SK-N-DZ (cell line): ENCODE measurements at regions not wholly inside any gene's neighbourhood (a gene's known extent, or its start where the extent isn't known, plus 50 kb on each side); places are given as distances from the start of the nearest gene placed in this dataset.
"Not testable (repeated sequence)": the region's sequence is repeated elsewhere in the genome, so short reads cannot be mapped to it uniquely, and the experiment has no call there.

Experiments used
- DNase-seq: peaks from one replicate; pipeline ENCODE4 v3.0.0-alpha.2; 2015; ENCODE audit warnings: low spot score

- DNase-seq = not testable (repeated sequence)
Measured at GRCh38 chr20:53721445-53721963, 127.9 kb upstream of the ZNF217 start.

- not testable (repeated sequence) for DNase-seq
Measured at GRCh38 chr20:53719171-53719803, 125.6 kb upstream of the ZNF217 start.

DNA sequence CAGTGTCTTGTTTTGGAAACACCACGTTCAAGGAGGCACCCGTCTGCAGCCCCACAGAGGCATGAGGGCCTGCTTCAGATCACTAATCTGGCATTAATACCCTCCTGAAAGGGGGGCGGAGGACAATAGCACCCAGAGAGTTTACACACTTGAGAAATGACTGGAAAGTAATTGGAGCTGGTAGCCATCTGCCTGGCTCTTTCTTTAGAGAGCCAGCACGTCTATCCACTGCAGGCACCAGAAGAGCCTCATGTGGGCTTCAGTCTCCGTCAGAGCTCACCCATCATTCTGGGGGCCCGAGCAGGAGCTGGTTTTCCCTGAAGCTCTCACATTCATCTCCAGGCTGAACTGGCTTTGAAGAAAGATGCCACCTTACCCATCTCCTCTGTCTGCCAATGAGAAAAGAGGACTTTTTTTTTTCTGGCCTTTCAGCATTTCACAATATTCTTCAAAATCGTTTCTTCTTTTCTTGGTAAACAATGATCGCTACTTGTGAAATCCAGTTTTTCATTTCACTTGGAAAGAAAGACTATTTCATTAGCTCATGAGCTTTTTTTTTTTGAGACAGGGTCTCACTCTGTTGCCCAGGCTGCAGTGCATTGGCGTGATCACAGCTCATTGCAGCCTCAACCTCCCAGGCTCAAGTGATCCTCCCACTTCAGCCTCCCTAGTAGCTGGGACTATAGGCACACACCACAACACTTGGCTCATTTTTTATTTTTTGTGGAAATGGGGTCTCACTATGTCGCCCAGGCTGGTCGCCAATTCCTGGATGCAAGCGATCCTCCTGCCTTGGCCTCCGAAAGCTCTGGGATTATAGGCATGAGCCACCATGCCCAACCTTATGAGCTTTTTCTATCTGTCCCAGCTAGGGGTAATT lies 124.7 kb upstream of the ZNF217 start:
- DNase-seq = no peak

- DNase-seq = no peak
Measured at GRCh38 chr20:53716395-53716794, 122.8 kb upstream of the ZNF217 start.

DNA sequence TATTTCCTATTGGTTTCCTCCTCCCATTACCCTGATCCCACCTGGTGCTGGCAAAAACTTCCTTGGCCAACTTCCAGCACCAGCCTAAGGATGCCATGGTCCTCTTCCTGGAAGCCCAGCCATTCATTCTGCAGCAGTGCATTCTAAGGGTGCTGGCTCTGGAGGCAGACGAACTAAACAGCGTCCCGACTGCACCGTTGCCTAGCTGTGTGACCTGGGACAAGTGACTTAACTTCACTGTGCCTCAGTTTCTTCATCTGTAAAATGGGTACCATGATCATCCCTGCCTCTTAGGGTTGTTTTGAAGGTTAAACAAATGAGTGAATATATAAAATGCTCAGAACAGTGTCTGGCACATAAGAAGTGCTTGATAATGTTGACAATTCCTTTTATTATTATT lies 120.9 kb upstream of the ZNF217 start:
- no peak for DNase-seq

DNA sequence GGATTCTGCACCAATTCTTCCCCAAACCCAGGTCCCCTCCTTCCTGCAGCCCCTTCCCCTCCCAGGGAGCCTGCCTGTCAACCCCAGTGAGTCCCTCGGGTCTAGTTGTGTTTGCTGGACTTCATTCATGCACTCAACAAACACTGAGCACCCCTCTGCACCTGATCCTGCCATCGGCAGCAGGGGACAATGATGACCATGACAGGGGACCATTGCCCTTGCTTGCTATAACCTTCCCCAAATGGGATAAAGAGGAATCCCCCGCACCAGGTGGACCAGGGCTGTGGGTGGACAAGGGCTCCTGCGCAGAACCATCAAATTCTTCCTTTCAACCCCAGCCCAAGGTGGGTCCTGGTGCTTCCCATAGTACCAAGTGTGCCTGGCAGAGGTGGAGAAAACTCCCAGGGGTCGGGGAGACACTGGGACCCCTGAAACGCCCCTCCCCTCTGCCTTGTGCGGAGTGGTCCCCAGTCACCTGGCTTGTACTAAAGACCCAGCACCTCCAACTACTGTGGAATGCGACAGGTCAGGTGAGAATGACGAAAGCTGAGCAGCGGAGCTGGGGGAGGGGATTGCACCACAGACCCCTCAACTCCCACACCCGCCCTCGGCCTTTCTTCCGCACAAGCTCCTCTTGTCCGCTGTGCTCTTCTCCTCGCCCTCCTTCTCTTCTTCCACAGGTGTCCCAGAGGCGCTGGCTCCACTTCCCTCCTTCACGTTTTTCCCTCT lies 119.9 kb upstream of the ZNF217 start:
- DNase-seq = no peak

GRCh38 chr20:53712212-53712977 lies 118.8 kb upstream of the ZNF217 start:
- DNase-seq = no peak

DNA sequence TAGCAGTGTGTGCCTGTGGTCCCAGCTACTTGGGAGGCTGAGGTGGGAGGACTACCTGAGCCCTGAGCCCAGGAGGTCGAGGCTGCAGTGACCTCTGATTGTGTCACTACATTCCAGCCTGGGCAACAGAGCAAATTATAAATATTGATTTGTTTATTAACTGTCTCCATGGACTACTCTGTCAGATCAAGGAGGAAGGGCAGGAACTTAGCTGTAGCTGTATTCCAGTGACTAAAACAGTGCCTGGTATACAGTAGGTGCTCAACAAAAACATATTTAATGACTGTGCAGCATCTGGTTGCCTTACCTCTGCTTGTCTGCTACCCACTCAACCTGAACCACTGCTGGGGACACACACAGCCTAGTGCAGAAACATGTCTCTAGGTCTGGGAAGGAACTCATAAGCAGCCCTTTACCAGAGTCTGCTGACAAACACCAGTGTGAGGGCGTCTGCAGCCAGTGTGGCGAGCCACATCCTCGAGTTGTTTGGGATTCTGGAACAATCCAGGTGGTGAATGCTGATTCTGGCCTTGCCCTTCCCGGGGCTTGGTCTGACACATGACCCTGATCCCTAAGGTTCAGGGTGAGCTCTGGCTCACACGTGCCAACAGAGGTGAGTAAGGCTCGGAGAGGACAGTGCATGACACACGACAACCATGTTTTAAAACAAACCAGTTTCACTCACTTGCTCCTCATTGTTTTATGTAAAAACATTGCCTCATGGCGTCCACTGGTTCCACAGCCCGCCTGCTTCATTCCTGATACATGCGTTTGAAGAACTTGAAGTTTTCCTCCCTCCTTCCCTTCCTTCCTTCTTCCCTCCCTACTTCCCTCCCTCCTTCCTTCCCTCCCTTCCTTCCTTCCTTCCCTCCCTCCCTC lies 117.9 kb upstream of the ZNF217 start:
- DNase-seq = no peak

DNA sequence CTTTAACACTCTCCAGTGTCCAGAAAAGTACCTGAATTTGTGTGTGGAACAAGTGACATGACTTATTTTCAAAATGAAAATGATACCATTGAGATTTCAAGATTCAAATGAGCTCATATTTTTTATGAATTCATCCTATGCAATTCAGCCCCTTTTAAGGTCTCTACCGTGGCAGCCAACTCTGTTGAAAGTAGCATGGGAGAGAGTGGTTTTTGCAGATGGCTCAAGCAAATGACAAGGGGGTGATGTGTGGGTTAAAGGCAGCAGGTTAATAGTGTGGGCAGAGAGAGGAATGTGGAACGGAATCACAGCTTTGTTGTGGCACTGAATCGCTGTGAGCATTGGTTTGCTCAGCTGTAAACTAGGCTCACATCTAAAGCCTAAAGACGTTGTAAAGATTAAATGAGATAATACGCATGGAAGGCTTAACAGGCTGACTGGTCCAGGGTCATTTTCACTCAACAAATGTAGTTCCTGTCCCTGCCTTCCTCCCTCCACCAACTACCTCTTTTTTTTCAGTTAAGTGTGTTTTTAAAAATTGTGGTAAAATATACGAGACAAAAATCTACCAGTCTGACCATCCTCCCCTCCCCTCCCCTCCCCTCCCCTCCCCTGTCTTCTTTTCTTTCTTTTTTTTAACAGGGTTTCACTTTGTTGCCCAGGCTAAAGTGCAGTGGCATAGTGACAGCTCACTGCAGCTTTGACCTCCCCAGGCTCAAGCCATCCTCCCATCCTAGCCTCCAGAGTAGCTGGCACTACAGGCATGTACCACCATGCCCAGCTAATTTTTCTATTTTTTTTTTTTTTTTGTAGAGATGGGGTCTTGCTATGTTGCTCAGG lies 114.7 kb upstream of the ZNF217 start:
- DNase-seq = no peak

GRCh38 chr20:53707371-53708055 lies 113.9 kb upstream of the ZNF217 start:
- no peak for DNase-seq

GRCh38 chr20:53706466-53707370 lies 113.1 kb upstream of the ZNF217 start:
- DNase-seq = no peak

- DNase-seq = no peak
Measured at GRCh38 chr20:53706008-53706465, 112.4 kb upstream of the ZNF217 start.

GRCh38 chr20:53702617-53703016 lies 109.0 kb upstream of the ZNF217 start:
- no peak for DNase-seq

GRCh38 chr20:53699906-53700305 lies 106.3 kb upstream of the ZNF217 start:
- DNase-seq = no peak

DNA sequence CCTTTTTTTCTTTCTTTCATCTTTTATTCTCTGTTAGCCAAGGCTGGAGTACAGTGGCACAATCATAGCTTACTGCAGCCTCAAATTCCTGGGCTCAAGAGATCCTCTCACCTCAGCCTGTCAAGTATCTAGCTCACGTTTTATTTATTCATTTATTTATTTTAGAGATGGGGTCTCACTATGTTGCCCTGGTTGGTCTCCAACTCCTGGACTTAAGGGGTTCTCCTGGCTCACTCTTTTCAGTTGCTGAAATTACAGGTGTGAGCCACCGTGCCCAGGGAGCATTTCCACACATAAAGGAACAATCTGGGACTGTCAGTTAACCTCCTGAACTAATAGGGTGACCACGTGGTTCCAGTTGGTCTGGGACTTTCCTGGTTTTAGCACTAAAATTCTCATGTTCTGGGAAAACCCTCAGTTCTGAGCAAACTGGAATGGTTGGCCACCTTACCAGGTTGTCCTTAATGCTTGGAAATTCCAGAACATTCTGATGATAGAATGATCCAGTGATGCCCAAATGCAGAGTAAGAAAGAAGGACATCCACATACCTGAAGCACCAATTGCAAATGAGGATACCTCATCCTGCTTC lies 105.5 kb upstream of the ZNF217 start:
- DNase-seq = no peak

DNA sequence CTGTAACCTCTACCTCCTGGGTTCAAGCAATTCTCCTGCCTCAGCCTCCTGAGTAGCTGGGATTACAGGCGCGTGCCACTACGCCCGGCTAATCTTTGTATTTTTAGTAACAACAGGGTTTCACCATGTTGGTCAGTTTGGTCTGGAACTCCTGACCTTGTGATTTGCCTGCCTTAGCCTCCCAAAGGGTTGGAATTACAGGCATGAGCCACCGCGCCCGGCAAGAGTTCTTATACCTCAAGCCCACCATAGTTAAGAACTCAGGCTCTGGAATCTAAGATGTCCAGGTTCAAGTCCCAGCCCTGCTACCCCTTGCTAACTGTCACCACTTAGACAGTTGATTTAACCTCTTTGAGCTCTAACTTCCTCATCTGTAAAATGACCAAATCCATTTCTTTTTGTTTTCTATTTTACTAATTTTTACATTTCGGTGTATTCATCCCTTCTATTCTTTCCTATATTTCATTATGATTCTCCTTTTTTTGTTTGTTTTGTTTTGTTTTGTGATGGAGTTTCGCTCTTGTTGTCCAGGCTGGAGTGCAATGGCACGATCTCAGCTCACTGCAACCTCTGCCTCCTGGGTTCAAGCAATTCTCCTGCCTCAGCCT lies 104.8 kb upstream of the ZNF217 start:
- no peak for DNase-seq
